Hematopoietic multipotent progenitor cell treated with erythropoietin and hydrocortisone succinate and interleukin-3 and kit ligand, for 4 days (in vitro differentiated cells): ENCODE measurements at regions not wholly inside any gene's neighbourhood (a gene's known extent, or its start where the extent isn't known, plus 50 kb on each side); places are given as distances from the start of the nearest gene placed in this dataset.
A peak's percentile ranks its signal among the peaks of the same experiment; 100 is the strongest.
"Not testable (repeated sequence)": the region's sequence is repeated elsewhere in the genome, so short reads cannot be mapped to it uniquely, and the experiment has no call there.

Experiments used
- DNase-seq: peaks from one replicate; pipeline ENCODE4 v3.0.0-alpha.2; 2015

GRCh38 chrY:7390056-7390455, 478.5 kb upstream of the AMELY start:
- DNase-seq, result no peak

- no peak for DNase-seq
Observed at GRCh38 chrY:7382988-7383387, 471.4 kb upstream of the AMELY start.

GRCh38 chrY:7377091-7377490, 465.5 kb upstream of the AMELY start:
- no peak for DNase-seq

GRCh38 chrY:7374485-7374884, 462.9 kb upstream of the AMELY start:
- not testable (repeated sequence) for DNase-seq

- DNase-seq, result not testable (repeated sequence)
Observed at GRCh38 chrY:7371953-7372352, 460.4 kb upstream of the AMELY start.

GRCh38 chrY:7371026-7371425, 459.5 kb upstream of the AMELY start:
- DNase-seq, result not testable (repeated sequence)

GRCh38 chrY:7359520-7359919, 448.0 kb upstream of the AMELY start:
- DNase-seq, result no peak

- no peak for DNase-seq
Observed at GRCh38 chrY:7358103-7358752, 446.7 kb upstream of the AMELY start.

GRCh38 chrY:7355891-7356290, 444.3 kb upstream of the AMELY start:
- not testable (repeated sequence) for DNase-seq

GRCh38 chrY:7344661-7345060, 433.1 kb upstream of the AMELY start:
- DNase-seq, result peak; percentile 67

- no peak for DNase-seq
Observed at GRCh38 chrY:7343261-7343660, 431.7 kb upstream of the AMELY start.

GRCh38 chrY:7342732-7343131, 431.2 kb upstream of the AMELY start:
- not testable (repeated sequence) for DNase-seq

- peak; percentile 7 for DNase-seq
Observed at GRCh38 chrY:7339391-7340087, 428.0 kb upstream of the AMELY start.

GRCh38 chrY:7336023-7336873, 424.7 kb upstream of the AMELY start:
- DNase-seq, result no peak

- DNase-seq, result no peak
Observed at GRCh38 chrY:7334449-7334848, 422.9 kb upstream of the AMELY start.

- no peak for DNase-seq
Observed at GRCh38 chrY:7326296-7327246, 415.0 kb upstream of the AMELY start.

GRCh38 chrY:7325531-7325930, 414.0 kb upstream of the AMELY start:
- no peak for DNase-seq

GRCh38 chrY:7320751-7321150, 409.2 kb upstream of the AMELY start:
- no peak for DNase-seq

- DNase-seq, result not testable (repeated sequence)
Observed at GRCh38 chrY:7320171-7320570, 408.6 kb upstream of the AMELY start.

- DNase-seq, result no peak
Observed at GRCh38 chrY:7318122-7318521, 406.6 kb upstream of the AMELY start.

GRCh38 chrY:7317571-7317970, 406.0 kb upstream of the AMELY start:
- peak; percentile 44 for DNase-seq

- DNase-seq, result peak; percentile 71
Observed at GRCh38 chrY:7310482-7311269, 399.1 kb upstream of the AMELY start.
